GM12878 (cell line): ENCODE measurements at regions not wholly inside any gene's neighbourhood (a gene's known extent, or its start where the extent isn't known, plus 50 kb on each side); places are given as distances from the start of the nearest gene placed in this dataset.

ENCODE experiments used
- ATAC-seq: fragments of 200-7000 bp; cut with Tn5 transposase; 3 replicates; pipeline ENCODE4 v1.9.1; 2020; ENCODE audit warnings: mild to moderate bottlenecking, moderate library complexity
- BruUV-seq: library from RNA; stranded (reverse); fragments of 400-500 nt; replicated peaks from 2 replicates; lab custom pipeline; 2021; lab: Mats Ljungman, UMichigan
- CTCF ChIA-PET: fragments of 300-600 bp; sonication (Branson Sonifier 250); formaldehyde crosslinking; extraction: SDS; loops from one replicate; lab custom pipeline; 2021; ENCODE audit warnings: inconsistent platforms; lab: Yijun Ruan, JAX
- POLR2A ChIA-PET: fragments of 350-600 bp; formaldehyde crosslinking; extraction: SDS; loops from one replicate; lab custom pipeline; 2021; ENCODE audit warnings: inconsistent platforms; lab: Charles Lee
- RAD21 ChIA-PET: fragments of 300-600 bp; sonication (Branson Sonifier 250); formaldehyde crosslinking; loops from one replicate; lab custom pipeline; 2023; ENCODE audit warnings: antibody characterized with exemption; ENCODE audit not compliant: unreplicated experiment; lab: Charles Lee
- SMC1A ChIA-PET: fragments of 300-600 bp; sonication (Branson Sonifier 250); formaldehyde crosslinking; loops from one replicate; lab custom pipeline; 2023; ENCODE audit not compliant: unreplicated experiment, uncharacterized antibody; lab: Charles Lee
- DNase-seq: peaks from one replicate; pipeline ENCODE4 v3.0.0-alpha.2; 2011; ENCODE audit warnings: low read depth, low spot score
- FAIRE-seq: peaks from 3 replicates; lab custom pipeline; 2011; peaks lifted over from hg19 to GRCh38; lab: Jason Lieb, UNC
- H2AFZ ChIP-seq: 2 replicates; pipeline ENCODE4 v1.6.0; 2011; ENCODE audit warnings: low read depth, low read length, control low read depth; ENCODE audit not compliant: control insufficient read depth
- H3K27ac ChIP-seq: 2 replicates; pipeline ENCODE4 v1.5.1; 2011; ENCODE audit warnings: control low read depth; ENCODE audit not compliant: control insufficient read depth, insufficient read depth
- H3K27me3 ChIP-seq, 2 experiments: replicated peaks in 1 of 2; 2 replicates each; pipeline versions ENCODE4 v1.6.0 to v1.6.1; 2011; ENCODE audit warnings: low read length in 1 of 2; ENCODE audit not compliant: control insufficient read depth in 2 of 2, insufficient read depth in 2 of 2
- H3K36me3 ChIP-seq, 2 experiments: 2 replicates each; pipeline ENCODE4 v1.5.1; 2011; ENCODE audit warnings: low read length in 1 of 2; ENCODE audit not compliant: control insufficient read depth in 2 of 2, insufficient read depth in 2 of 2
- H3K4me1 ChIP-seq: 2 replicates; pipeline ENCODE4 v1.6.1; 2011; ENCODE audit warnings: mild to moderate bottlenecking, low read length, moderate library complexity, mixed read lengths; ENCODE audit not compliant: control insufficient read depth, insufficient read depth
- H3K4me2 ChIP-seq: 2 replicates; pipeline ENCODE4 v1.6.0; 2011; ENCODE audit warnings: control low read depth; ENCODE audit not compliant: control insufficient read depth, insufficient read depth
- H3K4me3 ChIP-seq: fragments of 200-600 bp; sonication (generic); 2 replicates; pipeline ENCODE4 v1.5.1; 2016
- H3K79me2 ChIP-seq: 2 replicates; pipeline ENCODE4 v1.6.0; 2011; ENCODE audit warnings: low read length; ENCODE audit not compliant: control insufficient read depth, insufficient read depth
- H3K9ac ChIP-seq: 2 replicates; pipeline ENCODE4 v1.8.0; 2011; ENCODE audit warnings: low read length, control low read depth, mixed read lengths; ENCODE audit not compliant: control insufficient read depth, insufficient read depth
- H3K9me3 ChIP-seq: replicated peaks from 3 replicates; pipeline ENCODE4 v1.5.1; 2011; ENCODE audit warnings: mild to moderate bottlenecking, low read length; ENCODE audit not compliant: control insufficient read depth, insufficient read depth
- H4K20me1 ChIP-seq: 2 replicates; pipeline ENCODE4 v1.6.0; 2011; ENCODE audit not compliant: control insufficient read depth, insufficient read depth
- CHD1 ChIP-seq: IDR thresholded peaks from 2 replicates; pipeline ENCODE4 v1.6.1; 2012; ENCODE audit warnings: low read depth, low read length, improper control_type of control experiment
- IRF4 ChIP-seq: IDR thresholded peaks from 2 replicates; pipeline ENCODE4 v1.6.1; 2011; ENCODE audit warnings: low read depth, low read length
- LARP7 ChIP-seq: fragments of 450-650 bp; IDR thresholded peaks from 2 replicates; pipeline ENCODE4 v1.6.1; 2017; ENCODE audit warnings: mild to moderate bottlenecking
- NR2C2 ChIP-seq: IDR thresholded peaks from 2 replicates; pipeline ENCODE4 v1.6.1; 2011; ENCODE audit warnings: borderline replicate concordance, low read depth; ENCODE audit not compliant: control insufficient read depth, insufficient read length
- SREBF2 ChIP-seq: IDR thresholded peaks from 2 replicates; pipeline ENCODE4 v1.6.1; 2012; ENCODE audit warnings: mild to moderate bottlenecking, low read length
- ZNF274 ChIP-seq: IDR thresholded peaks from one replicate; pipeline ENCODE4 v1.8.0; 2011; ENCODE audit not compliant: insufficient read length, insufficient read depth
- WGBS: methylation state at CpG from one replicate; pipeline ENCODE4 v1.1.6; 2016; ENCODE audit warnings: low lambda C conversion rate; ENCODE audit not compliant: insufficient replicate concordance, insufficient coverage; ENCODE audit errors: missing lambda C conversion rate; 5-methylcytosine and 5-hydroxymethylcytosine counted together
- in situ Hi-C: fragments of 300-500 bp; cut with MboI; formaldehyde crosslinking; loops from 9 replicates; pipeline ENCODE4 v1.14.3; 2018; ENCODE audit warnings: mixed read lengths
- intact Hi-C: fragments of 100-400 bp; cut with micrococcal nuclease; formaldehyde crosslinking; loops from one replicate; pipeline ENCODE4 v1.14.2; 2022; ENCODE audit not compliant: unreplicated experiment
- TF ChIP-seq, protein P1 (sequence below): fragments of 450-650 bp; IDR thresholded peaks from 2 replicates; pipeline ENCODE4 v1.6.1; 2018; ENCODE audit warnings: borderline replicate concordance, mild to moderate bottlenecking; ENCODE audit not compliant: partially characterized antibody
- TF ChIP-seq, protein P2 (sequence below): IDR thresholded peaks from 2 replicates; pipeline ENCODE4 v1.6.1; 2012; ENCODE audit warnings: low read depth, low read length, improper control_type of control experiment

DNA sequence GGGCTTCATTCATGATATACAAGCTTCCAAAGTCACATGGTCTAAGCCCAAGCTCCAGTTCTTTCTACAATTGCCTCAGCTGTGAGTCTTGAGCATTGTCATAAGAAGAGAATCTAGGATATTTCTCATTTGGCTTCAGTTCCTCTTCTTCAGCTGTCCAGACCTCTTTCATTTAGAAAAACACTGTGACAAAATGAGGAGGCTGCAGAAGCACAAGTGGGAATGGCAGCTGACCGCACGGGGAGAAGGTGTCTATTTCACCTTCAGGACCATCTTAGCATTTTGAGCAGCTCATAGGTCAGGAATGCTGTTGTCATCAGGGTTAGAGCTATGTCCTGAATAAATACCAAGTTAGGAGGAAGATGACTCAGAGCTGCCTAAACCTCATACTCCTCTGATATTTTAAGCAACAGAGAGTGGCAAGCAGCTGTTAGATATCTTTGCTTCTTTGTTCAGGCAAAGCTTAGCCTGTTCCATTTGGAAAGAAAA, 390.1 kb upstream of the CITED2 start (continued):
- TF ChIP-seq, protein P1, sequence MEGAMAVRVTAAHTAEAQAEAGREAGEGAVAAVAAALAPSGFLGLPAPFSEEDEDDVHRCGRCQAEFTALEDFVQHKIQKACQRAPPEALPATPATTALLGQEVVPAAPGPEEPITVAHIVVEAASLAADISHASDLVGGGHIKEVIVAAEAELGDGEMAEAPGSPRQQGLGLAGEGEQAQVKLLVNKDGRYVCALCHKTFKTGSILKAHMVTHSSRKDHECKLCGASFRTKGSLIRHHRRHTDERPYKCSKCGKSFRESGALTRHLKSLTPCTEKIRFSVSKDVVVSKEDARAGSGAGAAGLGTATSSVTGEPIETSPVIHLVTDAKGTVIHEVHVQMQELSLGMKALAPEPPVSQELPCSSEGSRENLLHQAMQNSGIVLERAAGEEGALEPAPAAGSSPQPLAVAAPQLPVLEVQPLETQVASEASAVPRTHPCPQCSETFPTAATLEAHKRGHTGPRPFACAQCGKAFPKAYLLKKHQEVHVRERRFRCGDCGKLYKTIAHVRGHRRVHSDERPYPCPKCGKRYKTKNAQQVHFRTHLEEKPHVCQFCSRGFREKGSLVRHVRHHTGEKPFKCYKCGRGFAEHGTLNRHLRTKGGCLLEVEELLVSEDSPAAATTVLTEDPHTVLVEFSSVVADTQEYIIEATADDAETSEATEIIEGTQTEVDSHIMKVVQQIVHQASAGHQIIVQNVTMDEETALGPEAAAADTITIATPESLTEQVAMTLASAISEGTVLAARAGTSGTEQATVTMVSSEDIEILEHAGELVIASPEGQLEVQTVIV, result no peak
- TF ChIP-seq ZNF274 (no peak), NR2C2 (no peak), SREBF2 (no peak), LARP7 (no peak), CHD1 (no peak)
- TF ChIP-seq, protein P2, sequence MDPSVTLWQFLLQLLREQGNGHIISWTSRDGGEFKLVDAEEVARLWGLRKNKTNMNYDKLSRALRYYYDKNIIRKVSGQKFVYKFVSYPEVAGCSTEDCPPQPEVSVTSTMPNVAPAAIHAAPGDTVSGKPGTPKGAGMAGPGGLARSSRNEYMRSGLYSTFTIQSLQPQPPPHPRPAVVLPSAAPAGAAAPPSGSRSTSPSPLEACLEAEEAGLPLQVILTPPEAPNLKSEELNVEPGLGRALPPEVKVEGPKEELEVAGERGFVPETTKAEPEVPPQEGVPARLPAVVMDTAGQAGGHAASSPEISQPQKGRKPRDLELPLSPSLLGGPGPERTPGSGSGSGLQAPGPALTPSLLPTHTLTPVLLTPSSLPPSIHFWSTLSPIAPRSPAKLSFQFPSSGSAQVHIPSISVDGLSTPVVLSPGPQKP, result no peak

DNA sequence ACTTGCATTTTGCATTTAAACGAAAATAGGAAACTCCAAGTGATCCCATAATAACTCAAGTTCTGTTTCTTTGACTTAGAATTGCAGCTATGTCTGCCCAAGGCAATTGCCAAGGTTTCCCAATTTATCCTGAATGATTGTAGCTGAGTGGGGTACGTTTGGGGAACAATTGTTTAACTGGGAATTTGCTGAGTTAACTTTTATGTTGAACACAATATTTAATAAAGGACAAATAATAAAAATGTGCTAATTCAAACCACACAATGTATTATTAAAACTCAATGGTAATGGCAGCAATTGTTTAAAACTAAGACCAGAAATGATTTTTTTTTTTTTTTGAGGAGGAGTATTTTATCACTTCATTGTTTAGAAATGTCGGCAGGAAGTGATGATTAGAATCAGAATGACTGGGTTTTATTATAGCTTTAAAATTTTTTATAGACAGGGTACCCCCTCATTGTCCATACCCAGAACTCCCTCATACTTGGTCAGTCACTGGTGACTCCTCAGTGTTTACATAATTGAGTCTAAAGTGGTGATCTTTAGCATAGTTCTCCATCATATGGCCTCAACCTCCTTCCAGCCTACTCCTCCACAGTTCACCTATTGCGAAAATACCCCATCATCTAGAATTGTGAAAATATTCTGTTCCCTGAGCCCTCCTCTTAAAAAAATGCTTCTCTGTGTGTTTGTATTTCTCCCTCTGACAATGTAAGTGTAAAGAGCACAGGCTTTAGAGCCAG, 389.2 kb upstream of the CITED2 start:
- no peak overlapping the region for H3K9ac ChIP-seq
- 78% methylated on average over 4 of the region's 4 CpGs for WGBS
- H4K20me1 ChIP-seq, result no peaks in the 10 kb centered on the region
- no peak overlapping the region for H3K4me2 ChIP-seq
- ChIA-PET POLR2A (interaction anchor here (0.5 to 1.5 kb wide), 5 partner anchors 9 to 389 kb away, joined by 3 to 6 read pairs (median 4); partner anchors contain the start of gene CITED2), CTCF (no interaction called here), RAD21 (interaction anchor here (0.6 to 1.9 kb wide), 9 partner anchors 22 to 1172 kb away, joined by 3 to 10 read pairs (median 4); partner anchors contain the start of gene CITED2), SMC1A (interaction anchor here (0.9 to 2.6 kb wide), 13 partner anchors 8 to 399 kb away, joined by 3 to 13 read pairs (median 7); partner anchors contain the start of gene CITED2)
- BruUV-seq, result no TSS peak
- ATAC-seq, result no peak
- no peak for DNase-seq
- TF ChIP-seq IRF4, result no peak
- no peaks in the 10 kb centered on the region for H3K36me3 ChIP-seq
- intact Hi-C loops (loop anchor here (2.0 kb wide), 1 partner anchor 389 kb away; the partner anchor contains the start of gene CITED2), in situ Hi-C loops (no loop called here)
- H3K9me3 ChIP-seq, result no peaks in the 10 kb centered on the region
- no peaks in the 10 kb centered on the region for H3K27me3 ChIP-seq
- no peak overlapping the region for H3K27ac ChIP-seq
- H3K79me2 ChIP-seq, result no peaks in the 10 kb centered on the region
- H3K4me1 ChIP-seq, result peaks cover 9% of the 10 kb centered on the region; the same call in 1 of the 2 replicates
- H2AFZ ChIP-seq, result no peak overlapping the region
- FAIRE-seq, result no peak
- no peak overlapping the region for H3K4me3 ChIP-seq
